ENCODE measurements at regions not wholly inside any gene's neighbourhood (a gene's known extent, or its start where the extent isn't known, plus 50 kb on each side); places are given as distances from the start of the nearest gene placed in this dataset.

DNA sequence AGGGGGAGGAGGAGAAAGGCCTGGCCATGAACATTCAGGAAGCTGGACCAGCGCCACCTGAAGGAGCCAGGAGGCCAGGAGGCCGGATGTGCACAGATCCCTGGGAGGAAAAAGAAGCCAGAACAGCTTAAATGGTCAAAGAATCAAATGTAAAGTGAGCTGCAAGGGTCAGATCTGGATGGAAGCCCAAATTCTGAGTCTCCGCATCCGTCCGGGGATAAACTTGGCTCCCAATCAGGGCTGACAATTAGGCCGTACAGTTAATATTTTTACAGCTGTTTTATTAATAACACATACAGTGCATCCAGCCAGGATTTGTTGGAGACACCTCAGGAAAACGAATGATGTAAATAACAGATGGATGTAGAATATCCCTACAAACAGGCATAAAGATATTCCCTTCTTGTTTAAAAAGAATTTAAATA lies 495.1 kb upstream of the TCF4 start:
- Histone ChIP-seq H2AK5ac (ENCODE audit: insufficient read length, low read length) (no peak overlapping the region), H2BK5ac (ENCODE audit: insufficient read length, low read length) (no peak overlapping the region), H3K56ac (ENCODE audit: insufficient read length, low read depth, low read length) (no peak overlapping the region), H4K20me1 (ENCODE audit: control insufficient read depth, insufficient read depth, insufficient read length) (no peaks in the 10 kb centered on the region), H3K79me1 (ENCODE audit: insufficient read depth, low read depth, low read length, poor library complexity, severe bottlenecking) (no peaks in the 10 kb centered on the region), H3K23me2 (ENCODE audit: insufficient read length, low read depth, low read length, poor library complexity, severe bottlenecking) (no peaks in the 10 kb centered on the region), H2AFZ (ENCODE audit: low read length) (no peak overlapping the region), H3K14ac (ENCODE audit: insufficient read depth, low read length) (no peak overlapping the region), H3K79me2 (ENCODE audit: insufficient read depth, low read length) (no peaks in the 10 kb centered on the region), H3K23ac (ENCODE audit: insufficient read length, low read depth, low read length) (no peak overlapping the region), H3K4ac (ENCODE audit: low read depth, low read length) (no peak overlapping the region), H3K18ac (ENCODE audit: insufficient read length, low read depth, low read length) (no peak overlapping the region), H4K91ac (ENCODE audit: insufficient read length, low read depth, low read length) (no peak overlapping the region), H3K4me2 (ENCODE audit: insufficient read depth, insufficient read length, low read length) (no peak overlapping the region), H4K8ac (replicated peaks; ENCODE audit: insufficient read length, low read depth, low read length) (no peak overlapping the region), H3K9me3 (ENCODE audit: control insufficient read depth, low read depth, low read length) (no peaks in the 10 kb centered on the region), H2BK120ac (ENCODE audit: low read depth, low read length, poor library complexity, severe bottlenecking) (no peak overlapping the region), H3K4me1 (ENCODE audit: insufficient read depth, low read length) (no peaks in the 10 kb centered on the region; the same call in 1 of the 2 replicates), H3K27ac (ENCODE audit: insufficient read length, low read depth, low read length) (no peak overlapping the region), H4K5ac (ENCODE audit: insufficient read length, low read depth, low read length) (no peak overlapping the region), H3K9ac (ENCODE audit: extremely low read depth, insufficient read length, low read length) (no peak overlapping the region), H2BK12ac (ENCODE audit: insufficient read length, low read depth, low read length) (no peak overlapping the region), H2BK15ac (ENCODE audit: low read depth, low read length) (no peak overlapping the region), H3T11ph (ENCODE audit: low read length) (no peak overlapping the region), H2BK20ac (ENCODE audit: low read depth, low read length, poor library complexity, severe bottlenecking) (no peak overlapping the region), H3K27me3 (ENCODE audit: insufficient read depth, low read length) (no peaks in the 10 kb centered on the region)
- no peak for DNase-seq
- no peaks in the 10 kb centered on the region for H3K9me3 Mint-ChIP-seq
- H3K27ac Mint-ChIP-seq, result peak overlapping the region in 1 of 3 experiments; percentile 32; a peak in 2 of 7 replicates
- no peaks in the 10 kb centered on the region for H3K36me3 Mint-ChIP-seq (ENCODE audit: insufficient read depth in 1 of 3, low read depth in 3 of 3)
- WGBS (ENCODE audit: extremely low coverage, insufficient read length, low lambda C conversion rate), result no CpG with 5 or more reads among the region's 7 CpGs
- TF ChIP-seq, protein P1, sequence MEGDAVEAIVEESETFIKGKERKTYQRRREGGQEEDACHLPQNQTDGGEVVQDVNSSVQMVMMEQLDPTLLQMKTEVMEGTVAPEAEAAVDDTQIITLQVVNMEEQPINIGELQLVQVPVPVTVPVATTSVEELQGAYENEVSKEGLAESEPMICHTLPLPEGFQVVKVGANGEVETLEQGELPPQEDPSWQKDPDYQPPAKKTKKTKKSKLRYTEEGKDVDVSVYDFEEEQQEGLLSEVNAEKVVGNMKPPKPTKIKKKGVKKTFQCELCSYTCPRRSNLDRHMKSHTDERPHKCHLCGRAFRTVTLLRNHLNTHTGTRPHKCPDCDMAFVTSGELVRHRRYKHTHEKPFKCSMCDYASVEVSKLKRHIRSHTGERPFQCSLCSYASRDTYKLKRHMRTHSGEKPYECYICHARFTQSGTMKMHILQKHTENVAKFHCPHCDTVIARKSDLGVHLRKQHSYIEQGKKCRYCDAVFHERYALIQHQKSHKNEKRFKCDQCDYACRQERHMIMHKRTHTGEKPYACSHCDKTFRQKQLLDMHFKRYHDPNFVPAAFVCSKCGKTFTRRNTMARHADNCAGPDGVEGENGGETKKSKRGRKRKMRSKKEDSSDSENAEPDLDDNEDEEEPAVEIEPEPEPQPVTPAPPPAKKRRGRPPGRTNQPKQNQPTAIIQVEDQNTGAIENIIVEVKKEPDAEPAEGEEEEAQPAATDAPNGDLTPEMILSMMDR (conservative IDR thresholded peaks at IDR 0.05), result peak; percentile 51; the same call in 2 of the 3 replicates
- peaks cover 17 to 29% of the 10 kb centered on the region in 2 experiments for H3K4me1 Mint-ChIP-seq
- no peaks in the 10 kb centered on the region for H3K27me3 Mint-ChIP-seq (ENCODE audit: low read depth)
- no peak overlapping the region for H3K4me3 Mint-ChIP-seq
